ENCODE measurements at regions not wholly inside any gene's neighbourhood (a gene's known extent, or its start where the extent isn't known, plus 50 kb on each side); places are given as distances from the start of the nearest gene placed in this dataset.
"Not testable (repeated sequence)": the region's sequence is repeated elsewhere in the genome, so short reads cannot be mapped to it uniquely, and the experiment has no call there.

- DNase-seq, result no peak
Measured at GRCh38 chr1:184851822-184852746, 97.4 kb upstream of the EDEM3 start.

- DNase-seq, result peak in 3 of 4 experiments; percentile 4 to 11 (median 4)
Measured at GRCh38 chr1:184843732-184844495, 89.3 kb upstream of the EDEM3 start.

DNA sequence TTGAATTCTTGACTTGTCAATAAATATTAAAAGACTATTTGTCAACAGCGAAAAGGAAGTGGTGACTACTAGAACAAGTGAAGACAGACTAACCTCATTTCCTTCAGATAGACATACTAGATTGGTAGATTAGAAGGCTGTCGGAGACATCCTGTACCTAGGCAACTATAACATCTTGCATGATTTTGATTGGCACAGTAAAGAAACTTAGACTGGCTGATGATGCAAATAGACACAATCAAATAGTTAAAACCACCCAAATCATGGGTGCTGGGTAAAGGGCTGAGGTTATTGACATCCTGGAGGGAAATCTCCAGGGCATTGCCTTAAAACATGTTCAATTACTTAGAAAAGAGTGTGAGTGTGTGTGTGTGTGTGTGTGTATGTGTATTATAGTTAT is 85.9 kb upstream of the EDEM3 start:
- DNase-seq, result no peak

DNA sequence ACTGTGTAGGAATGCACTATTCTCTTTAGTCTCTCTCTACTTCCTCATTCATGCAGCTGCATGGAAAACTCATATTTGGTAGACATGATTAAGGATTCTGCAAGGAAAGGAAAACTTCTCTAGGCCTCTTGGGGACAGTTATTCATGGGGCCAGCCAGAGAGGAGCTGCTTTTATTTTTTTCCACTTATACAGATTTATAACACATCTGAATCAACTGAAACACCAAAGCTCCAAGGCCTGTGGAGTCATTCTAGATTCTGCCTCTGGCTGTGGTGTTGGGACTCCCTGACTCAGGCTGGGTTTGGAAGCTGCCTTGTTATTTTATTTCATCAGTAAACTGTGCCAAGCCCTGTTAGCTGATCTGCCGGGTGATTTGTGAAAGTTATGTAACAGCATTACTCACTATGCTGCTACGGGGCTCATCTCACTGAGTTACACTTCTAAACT is 83.9 kb upstream of the EDEM3 start:
- no peak for DNase-seq

DNA sequence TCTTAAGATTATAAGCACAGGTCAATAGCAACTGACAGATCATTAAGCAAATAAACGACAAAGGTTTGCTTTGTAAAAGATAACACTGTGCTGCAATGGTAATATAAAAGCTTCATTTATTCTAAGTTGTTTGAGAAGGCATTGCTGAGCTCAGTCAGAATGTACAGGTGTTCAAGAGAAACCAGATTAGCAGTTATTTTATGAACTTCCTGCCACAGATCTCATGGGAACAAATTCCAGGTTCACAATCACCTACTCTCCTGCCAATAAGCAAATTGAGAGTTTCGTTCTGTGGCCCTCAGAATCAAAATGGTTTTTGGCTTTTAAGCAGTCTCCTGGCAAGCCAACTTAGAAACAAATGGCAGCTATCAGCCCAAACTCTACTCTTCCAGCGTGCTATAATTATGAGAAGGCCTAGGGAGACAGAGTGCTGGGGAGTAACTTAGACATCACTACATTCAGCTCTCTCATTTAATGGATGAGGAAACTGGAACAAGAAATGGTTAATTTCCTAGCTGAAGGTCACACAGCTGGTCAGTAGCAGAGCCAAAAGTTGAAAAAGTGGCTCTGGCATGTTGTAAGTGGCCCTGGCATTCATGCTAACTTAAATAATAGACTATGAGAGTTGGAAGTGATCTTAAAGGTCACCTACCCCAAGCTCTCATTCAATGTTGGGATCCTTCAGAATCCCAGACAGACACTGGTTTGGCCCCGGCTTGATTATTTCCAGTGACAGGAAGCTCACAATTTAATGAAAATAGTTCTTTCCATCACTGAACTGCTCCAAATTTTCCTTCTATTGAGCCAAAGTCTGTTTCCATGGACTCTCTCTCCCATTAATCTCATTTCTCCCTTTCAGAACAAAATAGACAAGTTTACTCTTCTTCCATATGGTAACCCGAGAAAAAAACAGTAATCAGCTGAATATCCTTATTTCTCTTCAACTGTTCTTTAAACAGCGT is 82.6 kb upstream of the EDEM3 start:
- DNase-seq, result no peak

DNA sequence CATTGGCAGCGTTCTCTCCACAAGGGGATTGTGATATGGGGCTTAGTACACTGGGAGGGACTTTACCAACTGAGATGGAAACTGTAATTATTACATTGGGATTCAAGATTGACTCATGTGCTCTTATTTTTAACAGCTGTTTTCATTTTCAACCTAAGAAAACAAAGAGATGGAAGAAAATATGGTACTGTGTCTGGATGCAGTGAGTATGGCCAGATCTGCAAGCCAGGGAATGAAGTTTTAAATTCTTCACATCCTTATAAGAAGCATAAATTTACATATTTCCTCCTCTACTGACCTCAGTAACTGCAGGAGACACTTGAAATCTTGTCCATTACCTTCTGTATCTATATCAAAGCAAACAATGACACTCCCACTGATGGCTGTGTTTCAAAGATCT is 81.5 kb upstream of the EDEM3 start:
- DNase-seq, result no peak

DNA sequence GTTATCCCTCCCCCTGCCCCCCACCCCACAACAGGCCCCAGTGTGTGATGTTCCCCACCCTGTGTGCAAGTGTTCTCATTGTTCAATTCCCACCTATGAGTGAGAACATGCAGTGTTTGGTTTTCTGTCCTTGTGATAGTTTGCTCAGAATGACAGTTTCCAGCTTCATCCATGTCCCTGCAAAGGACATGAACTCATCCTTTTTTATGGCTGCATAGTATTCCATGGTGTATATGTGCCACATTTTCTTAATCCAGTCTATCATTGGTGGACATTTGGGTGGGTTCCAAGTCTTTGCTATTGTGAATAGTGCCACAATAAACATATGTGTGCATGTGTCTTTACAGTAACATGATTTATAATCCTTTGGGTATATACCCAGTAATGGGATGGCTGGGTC is 79.3 kb upstream of the EDEM3 start:
- DNase-seq, result not testable (repeated sequence)

DNA sequence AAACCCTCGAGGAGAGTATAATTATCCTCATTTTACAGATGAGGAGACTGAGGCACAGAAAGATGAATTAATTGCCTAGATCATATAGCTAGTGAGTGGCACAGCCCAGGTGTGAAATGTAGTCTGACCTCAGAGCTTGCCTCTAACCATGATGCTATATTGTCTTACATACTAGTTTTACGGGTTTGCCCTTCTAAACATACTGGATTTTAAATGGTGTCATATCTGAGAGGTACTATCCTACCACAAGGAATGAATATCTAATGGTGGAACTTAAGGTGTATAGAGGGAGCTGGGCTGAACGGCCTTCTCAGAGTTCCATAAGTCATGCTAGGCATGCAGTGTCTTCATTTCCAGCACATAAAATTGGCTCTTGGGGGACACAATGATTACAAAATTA is 77.9 kb upstream of the EDEM3 start:
- DNase-seq, result no peak

GRCh38 chr1:184829496-184829895 is 74.8 kb upstream of the EDEM3 start:
- not testable (repeated sequence) for DNase-seq

- DNase-seq, result no peak
Measured at GRCh38 chr1:184828369-184828717, 73.7 kb upstream of the EDEM3 start.

GRCh38 chr1:184827600-184828368 is 73.1 kb upstream of the EDEM3 start:
- no peak for DNase-seq

DNA sequence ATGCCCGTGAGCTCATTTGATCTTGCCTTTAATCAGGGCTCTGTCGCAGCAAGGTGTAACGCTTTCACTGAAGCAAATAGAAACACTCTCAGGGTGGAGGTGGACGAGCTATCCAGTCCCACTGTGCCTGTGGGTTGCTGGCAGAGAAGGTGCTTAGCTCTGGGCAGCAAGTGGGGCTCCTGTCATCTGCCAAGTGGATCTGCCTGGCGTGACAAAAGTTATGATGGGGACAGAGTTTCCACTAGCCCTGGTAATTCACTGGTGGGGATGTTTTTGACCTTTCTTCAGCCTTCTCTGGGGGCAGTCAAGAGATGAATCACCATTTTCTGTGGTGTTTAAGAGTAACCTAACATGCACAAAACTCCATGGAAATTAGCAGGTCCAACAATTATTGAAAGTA is 71.3 kb upstream of the EDEM3 start:
- no peak for DNase-seq

DNA sequence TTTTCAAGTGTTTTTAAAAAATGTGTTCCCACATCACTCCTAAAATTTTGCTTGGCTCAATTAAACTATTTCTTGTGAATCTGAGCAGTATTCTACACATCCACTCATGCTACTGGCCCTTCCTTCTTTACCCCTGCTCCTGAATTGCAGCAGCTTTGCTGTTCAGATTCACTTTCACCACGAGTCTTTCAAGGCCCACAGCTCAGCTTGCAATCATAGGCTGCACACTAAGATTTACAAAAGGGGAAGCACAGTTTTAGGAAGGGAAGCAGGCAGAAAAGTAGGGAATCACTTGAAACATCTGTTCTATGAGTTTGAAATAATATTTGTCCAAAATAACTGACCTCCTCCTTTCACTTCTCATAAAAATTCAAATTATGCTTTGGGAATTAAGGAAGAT is 70.9 kb upstream of the EDEM3 start:
- DNase-seq, result no peak

DNA sequence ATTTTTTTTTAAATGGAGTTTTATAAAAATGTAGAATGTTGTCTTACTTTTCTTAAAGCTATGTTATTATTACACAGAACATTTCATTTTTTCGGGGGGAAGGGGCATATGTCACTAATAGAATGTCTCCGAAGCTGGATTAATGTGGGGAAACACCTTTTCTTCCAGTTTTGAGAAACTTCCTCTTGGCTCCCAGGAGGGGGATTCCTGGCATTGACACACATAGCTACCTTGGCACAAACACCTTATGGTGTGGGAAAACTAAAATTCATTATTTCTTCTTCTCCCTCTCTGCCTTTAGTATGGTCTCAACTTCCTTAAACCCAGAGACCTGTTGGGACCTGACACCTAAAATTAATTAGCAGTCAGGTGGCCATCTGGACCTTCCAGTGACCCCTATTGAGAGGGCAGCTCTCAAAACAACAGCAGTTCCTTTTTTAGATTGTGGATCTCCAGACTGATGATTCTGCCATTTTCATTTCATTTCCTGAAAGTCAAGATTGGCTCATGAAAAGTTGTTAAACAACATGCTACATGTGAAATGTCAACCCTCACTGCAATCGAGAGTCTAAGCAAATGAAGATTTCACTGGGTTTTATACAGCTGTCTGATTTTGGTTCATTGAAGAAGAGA is 70.1 kb upstream of the EDEM3 start:
- DNase-seq, result no peak

- DNase-seq, result no peak
Measured at GRCh38 chr1:184823080-184823479, 68.4 kb upstream of the EDEM3 start.

DNA sequence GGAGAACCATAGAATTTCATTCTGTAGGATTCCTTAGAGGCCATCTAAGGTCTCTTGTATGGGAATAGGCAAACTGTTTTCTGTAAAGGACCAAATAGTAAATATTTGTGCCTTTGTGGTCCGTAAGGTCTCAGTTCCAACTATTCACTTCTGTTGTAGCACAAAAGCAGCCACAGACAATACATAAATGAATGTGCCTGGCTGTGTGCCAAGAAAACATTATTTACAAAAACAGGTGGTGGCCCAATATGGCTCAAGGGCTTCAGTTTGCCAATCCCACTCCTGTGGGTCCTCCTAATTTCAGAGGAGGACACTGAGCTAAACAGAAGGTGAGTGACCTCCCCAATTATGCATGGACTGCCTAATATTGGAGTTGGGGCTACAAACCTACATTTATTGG is 67.6 kb upstream of the EDEM3 start:
- no peak for DNase-seq

- DNase-seq, result no peak
Measured at GRCh38 chr1:184821658-184822057, 67.0 kb upstream of the EDEM3 start.

DNA sequence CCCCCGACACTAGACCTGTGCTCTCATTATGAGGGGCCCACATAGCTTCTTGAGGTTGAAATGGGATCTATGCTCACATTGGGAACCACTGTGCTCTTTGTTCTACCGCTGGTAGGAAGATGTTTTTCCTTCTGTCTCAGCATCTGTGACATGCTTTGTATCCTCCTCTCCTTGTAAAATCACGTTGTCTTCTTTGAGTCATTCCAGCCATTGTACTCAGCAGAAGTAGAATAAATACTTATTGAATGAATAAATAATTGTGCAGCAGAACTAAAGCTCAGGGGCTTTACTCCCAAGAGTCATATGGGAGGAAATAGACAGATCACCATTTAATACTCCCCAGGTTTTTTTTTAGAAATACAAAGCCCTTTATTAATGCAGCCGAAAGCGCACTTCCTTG is 66.3 kb upstream of the EDEM3 start:
- DNase-seq, result no peak

GRCh38 chr1:184820218-184820750 is 65.6 kb upstream of the EDEM3 start:
- no peak for DNase-seq

- no peak for DNase-seq
Measured at GRCh38 chr1:184818646-184819045, 64.0 kb upstream of the EDEM3 start.

GRCh38 chr1:184817003-184817402 is 62.3 kb upstream of the EDEM3 start:
- not testable (repeated sequence) for DNase-seq
